Liver (tissue), 8 donors: ENCODE measurements at regions not wholly inside any gene's neighbourhood (a gene's known extent, or its start where the extent isn't known, plus 50 kb on each side); places are given as distances from the start of the nearest gene placed in this dataset.

Source experiments
- DNase-seq: peaks from one replicate; pipeline ENCODE4 v3.0.0-alpha.2; 2017; ENCODE audit warnings: low spot score
- H3K27ac ChIP-seq, 2 donors: one replicate each; pipeline ENCODE4 v1.7.0; 2013; ENCODE audit warnings: inconsistent platforms in 2 of 2, low read length in 2 of 2, control low read depth in 1 of 2, low read depth in 1 of 2, mild to moderate bottlenecking in 1 of 2
- H3K27me3 ChIP-seq, 4 donors: one replicate each; pipeline versions ENCODE4 v1.6.1 to v1.7.0; 2013; ENCODE audit warnings: low read length in 3 of 4, inconsistent platforms in 1 of 4, mild to moderate bottlenecking in 1 of 4, moderate library complexity in 1 of 4; ENCODE audit not compliant: control insufficient read depth in 4 of 4, insufficient read depth in 4 of 4
- H3K36me3 ChIP-seq, 4 donors: one replicate each; pipeline versions ENCODE4 v1.6.1 to v1.7.0; 2013; ENCODE audit warnings: low read length in 3 of 4, mild to moderate bottlenecking in 3 of 4, low read depth in 1 of 4, moderate library complexity in 1 of 4; ENCODE audit not compliant: control insufficient read depth in 4 of 4, insufficient read depth in 3 of 4
- H3K4me1 ChIP-seq, 4 donors: one replicate each; pipeline versions ENCODE4 v1.6.1 to v1.7.0; 2013; ENCODE audit warnings: low read length in 3 of 4, mild to moderate bottlenecking in 3 of 4, moderate library complexity in 1 of 4; ENCODE audit not compliant: control insufficient read depth in 4 of 4, insufficient read depth in 4 of 4
- H3K4me3 ChIP-seq, 3 donors: one replicate each; pipeline versions ENCODE4 v1.6.1 to v1.7.0; 2013; ENCODE audit warnings: low read length in 3 of 3, control low read depth in 1 of 3, low read depth in 1 of 3, mild to moderate bottlenecking in 1 of 3
- H3K9ac ChIP-seq, 2 donors: one replicate each; pipeline ENCODE4 v1.7.0; 2013; ENCODE audit warnings: low read length in 2 of 2, mild to moderate bottlenecking in 2 of 2, moderate library complexity in 2 of 2, control low read depth in 1 of 2, low read depth in 1 of 2
- H3K9me3 ChIP-seq, 4 donors: one replicate each; pipeline versions ENCODE4 v1.6.1 to v1.7.0; 2013; ENCODE audit warnings: low read length in 3 of 4; ENCODE audit not compliant: control insufficient read depth in 4 of 4
- FOXA1 ChIP-seq: IDR thresholded peaks from 2 replicates; pipeline ENCODE4 v1.6.1; 2016; ENCODE audit warnings: antibody characterized with exemption
- HNF4A ChIP-seq, 2 donors: conservative IDR thresholded peaks; 2 replicates each; pipeline ENCODE4 v1.6.1; 2016; ENCODE audit warnings: antibody characterized with exemption in 2 of 2, mild to moderate bottlenecking in 2 of 2
- JUND ChIP-seq, 2 donors: IDR thresholded peaks; 2 replicates each; pipeline ENCODE4 v1.6.1; 2016; ENCODE audit warnings: antibody characterized with exemption in 2 of 2
- NR2F2 ChIP-seq: IDR thresholded peaks from 2 replicates; pipeline ENCODE4 v1.6.1; 2016; ENCODE audit warnings: antibody characterized with exemption
- RAD21 ChIP-seq, 2 donors: IDR thresholded peaks; 2 replicates each; pipeline ENCODE4 v1.6.1; 2016; ENCODE audit warnings: antibody characterized with exemption in 2 of 2, mild to moderate bottlenecking in 2 of 2
- RXRA ChIP-seq, 2 donors: IDR thresholded peaks; 2 replicates each; pipeline ENCODE4 v1.6.1; 2017 to 2018; ENCODE audit warnings: antibody characterized with exemption in 2 of 2, mild to moderate bottlenecking in 1 of 2
- YY1 ChIP-seq: IDR thresholded peaks from 2 replicates; pipeline ENCODE4 v1.6.1; 2016; ENCODE audit warnings: antibody characterized with exemption, mild to moderate bottlenecking
- WGBS: extraction: QIAGEN DNeasy Blood & Tissue Kit; methylation state at CpG from one replicate; pipeline ENCODE4 v1.1.7; 2013; 5-methylcytosine and 5-hydroxymethylcytosine counted together
- TF ChIP-seq, protein P1 (sequence below): IDR thresholded peaks from 2 replicates; pipeline ENCODE4 v1.6.1; 2016; ENCODE audit warnings: antibody characterized with exemption
- TF ChIP-seq, protein P2 (sequence below): fragments of 150-350 bp; IDR thresholded peaks from 2 replicates; pipeline ENCODE4 v1.5.1; 2017; ENCODE audit warnings: improper control_type of control experiment, low read depth, low read length; ENCODE audit not compliant: missing input control
- TF ChIP-seq, protein P3 (sequence below): IDR thresholded peaks from 2 replicates; pipeline ENCODE4 v1.6.1; 2016; ENCODE audit warnings: antibody characterized with exemption
- TF ChIP-seq, protein P4 (sequence below): IDR thresholded peaks from 2 replicates; pipeline ENCODE4 v1.6.1; 2016; ENCODE audit warnings: antibody characterized with exemption, mild to moderate bottlenecking
- TF ChIP-seq, protein P5 (sequence below): IDR thresholded peaks from 2 replicates; pipeline ENCODE4 v1.6.1; 2016; ENCODE audit warnings: antibody characterized with exemption
- donor health status: healthy.
- donor health status: healthy.
- donor health status: healthy.
- donor health status: healthy.
- donor health status: healthy.

DNA sequence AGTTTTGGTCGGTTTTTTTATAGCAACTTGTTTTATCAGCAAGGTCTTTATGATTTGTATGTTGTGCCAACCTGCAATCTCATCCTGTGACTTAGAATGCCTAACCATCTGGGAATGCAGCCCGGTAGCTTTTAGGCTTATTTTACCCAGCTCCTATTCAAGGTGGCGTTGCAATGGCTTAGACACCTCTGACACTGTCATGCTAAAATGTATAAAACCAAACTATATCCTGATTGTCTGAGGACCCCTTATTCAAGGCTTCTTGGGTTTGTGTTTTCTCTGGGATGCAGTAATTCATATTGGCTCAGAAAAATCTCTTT is 209.0 kb upstream of the ALCAM start:
- Histone ChIP-seq H3K27ac (no peak overlapping the region), H3K9me3 (no peaks in the 10 kb centered on the region), H3K4me1 (peaks cover 0 to 5% (median 3%) of the 10 kb centered on the region in 4 donors), H3K36me3 (no peaks in the 10 kb centered on the region), H3K9ac (no peak overlapping the region), H3K27me3 (no peaks in the 10 kb centered on the region), H3K4me3 (no peak overlapping the region)
- WGBS, result 88% methylated on average over 3 of the region's 3 CpGs
- TF ChIP-seq, protein P1, sequence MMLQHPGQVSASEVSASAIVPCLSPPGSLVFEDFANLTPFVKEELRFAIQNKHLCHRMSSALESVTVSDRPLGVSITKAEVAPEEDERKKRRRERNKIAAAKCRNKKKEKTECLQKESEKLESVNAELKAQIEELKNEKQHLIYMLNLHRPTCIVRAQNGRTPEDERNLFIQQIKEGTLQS, result no peak
- no peak for DNase-seq

DNA sequence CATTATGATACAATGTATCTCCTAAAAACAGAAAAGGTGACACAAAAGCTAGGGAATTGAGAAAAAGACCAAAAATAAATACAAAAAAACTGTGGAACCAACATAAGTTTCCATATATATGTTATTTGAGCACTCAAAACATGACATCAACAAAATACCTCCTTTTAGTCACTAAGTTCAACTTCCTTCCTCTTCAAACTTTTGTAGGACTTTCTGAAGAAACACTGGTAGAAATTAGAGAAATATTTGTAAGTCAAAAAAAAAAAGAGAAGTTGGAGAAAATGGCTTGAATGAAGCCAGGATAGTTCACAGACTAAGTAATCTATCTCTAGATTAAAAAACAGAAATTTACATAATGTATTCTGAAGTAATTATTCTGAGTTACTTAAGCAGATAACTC is 208.4 kb upstream of the ALCAM start:
- peaks cover 0 to 1% (median under 1%) of the 10 kb centered on the region in 4 donors for H3K4me1 ChIP-seq
- no peak for DNase-seq
- H3K27me3 ChIP-seq, result no peaks in the 10 kb centered on the region
- no peak overlapping the region for H3K4me3 ChIP-seq
- TF ChIP-seq RXRA (IDR thresholded peaks at IDR 0.05) (no peak), FOXA1 (no peak), HNF4A (conservative IDR thresholded peaks at IDR 0.05) (no peak), NR2F2 (no peak), YY1 (no peak), RAD21 (IDR thresholded peaks at IDR 0.05) (no peak), JUND (IDR thresholded peaks at IDR 0.05) (no peak)
- TF ChIP-seq, protein P2, sequence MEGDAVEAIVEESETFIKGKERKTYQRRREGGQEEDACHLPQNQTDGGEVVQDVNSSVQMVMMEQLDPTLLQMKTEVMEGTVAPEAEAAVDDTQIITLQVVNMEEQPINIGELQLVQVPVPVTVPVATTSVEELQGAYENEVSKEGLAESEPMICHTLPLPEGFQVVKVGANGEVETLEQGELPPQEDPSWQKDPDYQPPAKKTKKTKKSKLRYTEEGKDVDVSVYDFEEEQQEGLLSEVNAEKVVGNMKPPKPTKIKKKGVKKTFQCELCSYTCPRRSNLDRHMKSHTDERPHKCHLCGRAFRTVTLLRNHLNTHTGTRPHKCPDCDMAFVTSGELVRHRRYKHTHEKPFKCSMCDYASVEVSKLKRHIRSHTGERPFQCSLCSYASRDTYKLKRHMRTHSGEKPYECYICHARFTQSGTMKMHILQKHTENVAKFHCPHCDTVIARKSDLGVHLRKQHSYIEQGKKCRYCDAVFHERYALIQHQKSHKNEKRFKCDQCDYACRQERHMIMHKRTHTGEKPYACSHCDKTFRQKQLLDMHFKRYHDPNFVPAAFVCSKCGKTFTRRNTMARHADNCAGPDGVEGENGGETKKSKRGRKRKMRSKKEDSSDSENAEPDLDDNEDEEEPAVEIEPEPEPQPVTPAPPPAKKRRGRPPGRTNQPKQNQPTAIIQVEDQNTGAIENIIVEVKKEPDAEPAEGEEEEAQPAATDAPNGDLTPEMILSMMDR, result no peak
- TF ChIP-seq, protein P3, sequence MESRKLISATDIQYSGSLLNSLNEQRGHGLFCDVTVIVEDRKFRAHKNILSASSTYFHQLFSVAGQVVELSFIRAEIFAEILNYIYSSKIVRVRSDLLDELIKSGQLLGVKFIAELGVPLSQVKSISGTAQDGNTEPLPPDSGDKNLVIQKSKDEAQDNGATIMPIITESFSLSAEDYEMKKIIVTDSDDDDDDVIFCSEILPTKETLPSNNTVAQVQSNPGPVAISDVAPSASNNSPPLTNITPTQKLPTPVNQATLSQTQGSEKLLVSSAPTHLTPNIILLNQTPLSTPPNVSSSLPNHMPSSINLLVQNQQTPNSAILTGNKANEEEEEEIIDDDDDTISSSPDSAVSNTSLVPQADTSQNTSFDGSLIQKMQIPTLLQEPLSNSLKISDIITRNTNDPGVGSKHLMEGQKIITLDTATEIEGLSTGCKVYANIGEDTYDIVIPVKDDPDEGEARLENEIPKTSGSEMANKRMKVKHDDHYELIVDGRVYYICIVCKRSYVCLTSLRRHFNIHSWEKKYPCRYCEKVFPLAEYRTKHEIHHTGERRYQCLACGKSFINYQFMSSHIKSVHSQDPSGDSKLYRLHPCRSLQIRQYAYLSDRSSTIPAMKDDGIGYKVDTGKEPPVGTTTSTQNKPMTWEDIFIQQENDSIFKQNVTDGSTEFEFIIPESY, result no peak
- TF ChIP-seq, protein P4, sequence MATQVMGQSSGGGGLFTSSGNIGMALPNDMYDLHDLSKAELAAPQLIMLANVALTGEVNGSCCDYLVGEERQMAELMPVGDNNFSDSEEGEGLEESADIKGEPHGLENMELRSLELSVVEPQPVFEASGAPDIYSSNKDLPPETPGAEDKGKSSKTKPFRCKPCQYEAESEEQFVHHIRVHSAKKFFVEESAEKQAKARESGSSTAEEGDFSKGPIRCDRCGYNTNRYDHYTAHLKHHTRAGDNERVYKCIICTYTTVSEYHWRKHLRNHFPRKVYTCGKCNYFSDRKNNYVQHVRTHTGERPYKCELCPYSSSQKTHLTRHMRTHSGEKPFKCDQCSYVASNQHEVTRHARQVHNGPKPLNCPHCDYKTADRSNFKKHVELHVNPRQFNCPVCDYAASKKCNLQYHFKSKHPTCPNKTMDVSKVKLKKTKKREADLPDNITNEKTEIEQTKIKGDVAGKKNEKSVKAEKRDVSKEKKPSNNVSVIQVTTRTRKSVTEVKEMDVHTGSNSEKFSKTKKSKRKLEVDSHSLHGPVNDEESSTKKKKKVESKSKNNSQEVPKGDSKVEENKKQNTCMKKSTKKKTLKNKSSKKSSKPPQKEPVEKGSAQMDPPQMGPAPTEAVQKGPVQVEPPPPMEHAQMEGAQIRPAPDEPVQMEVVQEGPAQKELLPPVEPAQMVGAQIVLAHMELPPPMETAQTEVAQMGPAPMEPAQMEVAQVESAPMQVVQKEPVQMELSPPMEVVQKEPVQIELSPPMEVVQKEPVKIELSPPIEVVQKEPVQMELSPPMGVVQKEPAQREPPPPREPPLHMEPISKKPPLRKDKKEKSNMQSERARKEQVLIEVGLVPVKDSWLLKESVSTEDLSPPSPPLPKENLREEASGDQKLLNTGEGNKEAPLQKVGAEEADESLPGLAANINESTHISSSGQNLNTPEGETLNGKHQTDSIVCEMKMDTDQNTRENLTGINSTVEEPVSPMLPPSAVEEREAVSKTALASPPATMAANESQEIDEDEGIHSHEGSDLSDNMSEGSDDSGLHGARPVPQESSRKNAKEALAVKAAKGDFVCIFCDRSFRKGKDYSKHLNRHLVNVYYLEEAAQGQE, result no peak
- TF ChIP-seq, protein P1, result no peak
- TF ChIP-seq, protein P5, sequence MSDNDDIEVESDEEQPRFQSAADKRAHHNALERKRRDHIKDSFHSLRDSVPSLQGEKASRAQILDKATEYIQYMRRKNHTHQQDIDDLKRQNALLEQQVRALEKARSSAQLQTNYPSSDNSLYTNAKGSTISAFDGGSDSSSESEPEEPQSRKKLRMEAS, result no peak
- no peak overlapping the region for H3K27ac ChIP-seq
- no peaks in the 10 kb centered on the region for H3K9me3 ChIP-seq
- H3K36me3 ChIP-seq, result no peaks in the 10 kb centered on the region
- no peak overlapping the region for H3K9ac ChIP-seq
